H1 (cell line): ENCODE measurements at regions not wholly inside any gene's neighbourhood (a gene's known extent, or its start where the extent isn't known, plus 50 kb on each side); places are given as distances from the start of the nearest gene placed in this dataset.

Source experiments
- ATF3 ChIP-seq: IDR thresholded peaks from 2 replicates; pipeline ENCODE4 v1.6.1; 2011; ENCODE audit warnings: low read depth, mild to moderate bottlenecking, low read length; ENCODE audit not compliant: insufficient read depth
- CEBPB ChIP-seq: IDR thresholded peaks from 2 replicates; pipeline ENCODE4 v1.6.1; 2012; ENCODE audit warnings: low read depth, low read length
- JUN ChIP-seq: IDR thresholded peaks from 2 replicates; pipeline ENCODE4 v1.6.1; 2011; ENCODE audit warnings: low read depth, mild to moderate bottlenecking, improper control_type of control experiment, low read length
- KDM1A ChIP-seq: fragments of 200-600, 300-600 bp; sonication (generic); IDR thresholded peaks from 2 replicates; pipeline ENCODE4 v1.7.1; 2016; ENCODE audit warnings: mild to moderate bottlenecking, low read length, borderline replicate concordance
- USF2 ChIP-seq: IDR thresholded peaks from 2 replicates; pipeline ENCODE4 v1.6.1; 2011; ENCODE audit warnings: low read length, improper control_type of control experiment

GRCh38 chr6:163808231-163808630, 393.7 kb downstream of the QKI start (continued):
- TF ChIP-seq KDM1A: no peak
- TF ChIP-seq JUN: no peak
- no peak for TF ChIP-seq CEBPB
- no peak for TF ChIP-seq ATF3
- TF ChIP-seq USF2: no peak
